HEK293T (cell line): ENCODE measurements at regions not wholly inside any gene's neighbourhood (a gene's known extent, or its start where the extent isn't known, plus 50 kb on each side); places are given as distances from the start of the nearest gene placed in this dataset.

Experiments used
- BHLHE40 ChIP-seq: fragments of 450-650 bp; IDR thresholded peaks from 2 replicates; pipeline ENCODE4 v1.6.1; 2016; ENCODE audit warnings: mild to moderate bottlenecking, moderate library complexity, borderline replicate concordance
- FOXK2 ChIP-seq: fragments of 450-650 bp; IDR thresholded peaks from 2 replicates; pipeline ENCODE4 v1.6.1; 2016; ENCODE audit warnings: mild to moderate bottlenecking
- HDGF ChIP-seq: fragments of 450-650 bp; IDR thresholded peaks from 2 replicates; pipeline ENCODE4 v1.6.1; 2017; ENCODE audit warnings: antibody characterized with exemption, borderline replicate concordance
- PKNOX1 ChIP-seq: fragments of 450-650 bp; IDR thresholded peaks from 2 replicates; pipeline ENCODE4 v1.6.1; 2016
- SP1 ChIP-seq: fragments of 450-650 bp; IDR thresholded peaks from 2 replicates; pipeline ENCODE4 v1.6.1; 2017
- SUZ12 ChIP-seq: fragments of 450-650 bp; IDR thresholded peaks from 2 replicates; pipeline ENCODE4 v1.6.1; 2016; ENCODE audit warnings: mild to moderate bottlenecking

- TF ChIP-seq HDGF = no peak
- TF ChIP-seq SP1 = no peak
- TF ChIP-seq SUZ12 = no peak
- no peak for TF ChIP-seq BHLHE40
- TF ChIP-seq PKNOX1 = no peak
- TF ChIP-seq FOXK2 = no peak
Measured at GRCh38 chr7:85695041-85695440, 508.2 kb upstream of the SEMA3D start.
